Activated T-helper 1 cell treated with anti-CD3 and anti-CD28 coated beads, Interleukin-12 subunit alpha, Interleukin-12 subunit beta, Interleukin-2, Interleukin-4 antibody, amounts not matched to agents 30 ng/mL and 10 ng/mL and 1 ng/mL, durations not matched to agents 14 hours and 24 hours and 36 hours (primary cell): ENCODE measurements at regions not wholly inside any gene's neighbourhood (a gene's known extent, or its start where the extent isn't known, plus 50 kb on each side); places are given as distances from the start of the nearest gene placed in this dataset.

ENCODE experiments used
- DNase-seq: peaks from one replicate; pipeline ENCODE4 v3.0.0; 2021; ENCODE audit warnings: low spot score
- H3K27ac Mint-ChIP-seq: one replicate; pipeline ENCODE4 v1.8.0; 2021; ENCODE audit warnings: mild to moderate bottlenecking, mixed read lengths
- H3K27me3 Mint-ChIP-seq: one replicate; pipeline ENCODE4 v1.8.0; 2022; ENCODE audit warnings: mild to moderate bottlenecking, moderate library complexity, mixed read lengths; ENCODE audit not compliant: insufficient read depth
- H3K36me3 Mint-ChIP-seq: one replicate; pipeline ENCODE4 v1.8.0; 2021; ENCODE audit warnings: low read depth, mixed read lengths
- H3K4me1 Mint-ChIP-seq: one replicate; pipeline ENCODE4 v1.8.0; 2021; ENCODE audit warnings: low read depth, mixed read lengths
- H3K4me3 Mint-ChIP-seq: one replicate; pipeline ENCODE4 v1.8.0; 2021; ENCODE audit warnings: mild to moderate bottlenecking, moderate library complexity, mixed read lengths
- H3K9me3 Mint-ChIP-seq: one replicate; pipeline ENCODE4 v1.8.0; 2021; ENCODE audit warnings: mixed read lengths
- intact Hi-C: fragments of 100-400 bp; cut with micrococcal nuclease; formaldehyde crosslinking; loops from one replicate; pipeline ENCODE4 v1.15.1; 2024

- Mint-ChIP-seq H3K27ac (no peak overlapping the region), H3K9me3 (peaks cover 17% of the 10 kb centered on the region), H3K4me3 (no peak overlapping the region), H3K27me3 (peaks cover 2% of the 10 kb centered on the region), H3K4me1 (no peaks in the 10 kb centered on the region), H3K36me3 (peaks cover 20% of the 10 kb centered on the region)
- DNase-seq, result no peak
- intact Hi-C loops, result no loop called here
Observed at GRCh38 chr3:17793542-17794195, 51.2 kb upstream of the TBC1D5 start.
